Stimulated activated CD8-positive, alpha-beta memory T cell treated with anti-CD3 and anti-CD28 coated beads, Interleukin-15, amount 100 ng/mL, for 1 hour (primary cell): ENCODE measurements at regions not wholly inside any gene's neighbourhood (a gene's known extent, or its start where the extent isn't known, plus 50 kb on each side); places are given as distances from the start of the nearest gene placed in this dataset.
"Not testable (repeated sequence)": the region's sequence is repeated elsewhere in the genome, so short reads cannot be mapped to it uniquely, and the experiment has no call there.

Source experiments
- DNase-seq: peaks from one replicate; pipeline ENCODE4 v3.0.0-alpha.2; 2020; ENCODE audit warnings: low read depth

DNA sequence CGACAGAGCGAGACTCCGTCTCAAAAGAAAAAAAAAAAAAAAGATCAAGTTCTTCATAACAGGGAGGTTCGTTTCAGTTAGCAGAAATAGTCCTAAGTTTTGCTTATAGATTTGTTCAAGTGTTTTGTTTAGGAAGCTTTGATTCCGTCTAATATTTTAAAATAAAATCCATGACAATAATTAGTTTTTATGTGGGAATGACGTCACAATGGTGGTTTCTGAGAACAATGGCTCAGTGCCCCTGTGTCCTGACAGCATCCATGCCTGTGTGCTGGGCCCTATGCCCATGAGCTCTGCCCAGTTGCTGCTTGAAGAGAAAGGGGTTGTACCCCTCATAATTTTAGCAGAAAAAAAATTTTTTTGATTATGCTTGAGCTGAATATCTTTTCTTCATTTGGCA, 134.0 kb downstream of the SST start:
- no peak for DNase-seq

DNA sequence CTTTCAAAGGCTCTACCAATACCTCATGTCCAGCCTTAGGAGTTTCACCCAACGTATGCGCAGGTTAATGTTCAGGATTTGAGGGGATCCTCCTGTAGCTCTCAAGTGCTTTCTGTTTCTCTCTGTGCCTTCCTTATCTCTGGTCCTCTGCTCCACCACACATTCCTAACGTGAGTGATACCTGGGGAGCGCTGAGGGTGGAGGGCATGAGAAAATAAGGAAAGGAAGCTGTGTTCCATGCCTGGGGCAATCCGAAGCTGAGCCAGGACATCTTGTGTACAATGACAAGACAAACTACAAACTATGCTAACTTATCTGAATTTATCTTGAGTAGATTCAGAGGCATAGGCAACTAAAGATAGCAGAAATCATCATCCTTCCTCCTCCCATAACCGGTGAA, 136.4 kb downstream of the SST start:
- DNase-seq = no peak

- DNase-seq = no peak
These were observed 138.4 kb downstream of the SST start for GRCh38 chr3:187531831-187532230.

DNA sequence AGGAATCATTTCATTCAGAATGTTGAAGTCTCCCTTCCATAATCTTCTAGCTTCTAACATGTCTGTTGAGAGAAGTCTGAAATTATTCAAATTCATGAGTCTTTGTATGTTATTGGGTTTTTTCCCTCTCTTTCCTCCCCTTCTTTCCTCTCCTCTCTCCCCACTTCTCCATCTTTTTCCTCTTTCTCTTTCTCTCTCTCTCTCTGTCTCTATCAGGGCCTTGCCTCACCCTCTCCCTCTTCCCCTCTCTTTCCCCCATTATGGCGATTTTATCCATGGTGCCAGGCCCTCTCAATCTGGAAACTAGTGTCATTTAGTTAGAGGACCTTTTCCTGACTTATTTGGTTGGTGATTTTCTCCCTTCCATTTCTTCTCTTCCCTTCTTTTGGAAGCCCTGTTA, 147.3 kb downstream of the SST start:
- DNase-seq = no peak

- no peak for DNase-seq
These were observed 147.9 kb downstream of the SST start for GRCh38 chr3:187522293-187522692.

DNA sequence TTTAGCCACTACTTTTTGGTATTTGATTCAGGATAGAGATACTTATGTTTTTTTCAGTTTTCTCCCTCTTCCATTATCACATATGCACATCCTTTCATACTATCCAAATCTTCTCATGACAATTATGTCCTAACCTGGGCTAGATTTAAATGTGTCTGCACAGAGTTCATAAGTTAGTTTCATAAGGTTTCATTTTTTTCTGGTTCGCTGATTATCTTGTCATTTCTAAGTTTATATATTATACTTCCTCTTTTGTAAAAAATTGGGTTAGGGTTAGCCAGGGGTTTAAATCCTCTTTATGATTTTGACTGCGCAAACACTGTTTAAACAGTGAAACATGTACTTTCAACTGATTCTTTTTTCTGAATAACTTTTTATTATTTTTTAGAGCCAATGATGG, 148.6 kb downstream of the SST start:
- no peak for DNase-seq

GRCh38 chr3:187520027-187520945, 149.9 kb downstream of the SST start:
- no peak for DNase-seq

DNA sequence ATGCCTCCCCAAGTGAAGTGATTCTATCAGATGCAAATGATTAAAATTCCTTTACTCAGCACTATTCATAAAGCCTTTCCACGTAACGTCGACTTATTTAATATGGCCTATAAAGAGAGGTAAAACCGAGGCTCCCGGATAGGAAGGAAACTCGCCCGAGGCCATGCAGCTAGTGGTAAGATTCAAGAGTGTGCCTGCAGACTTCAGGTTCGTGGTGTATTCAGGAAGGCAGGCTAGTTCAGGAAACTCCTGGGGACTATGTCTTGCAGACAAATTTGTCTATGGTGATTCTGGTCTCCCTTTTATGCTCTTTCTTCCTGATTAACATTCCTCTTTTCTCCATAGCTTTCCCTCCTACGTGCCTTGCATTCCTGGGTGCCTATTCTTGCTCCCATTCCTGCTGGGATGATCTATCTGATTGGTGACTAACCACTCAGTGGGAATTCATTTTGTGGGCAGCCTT, 150.7 kb downstream of the SST start:
- DNase-seq = no peak

- DNase-seq = no peak
These were observed 150.4 kb downstream of the RTP4 start for GRCh38 chr3:187518616-187519015.

GRCh38 chr3:187518207-187518606, 150.0 kb downstream of the RTP4 start:
- DNase-seq = no peak

DNA sequence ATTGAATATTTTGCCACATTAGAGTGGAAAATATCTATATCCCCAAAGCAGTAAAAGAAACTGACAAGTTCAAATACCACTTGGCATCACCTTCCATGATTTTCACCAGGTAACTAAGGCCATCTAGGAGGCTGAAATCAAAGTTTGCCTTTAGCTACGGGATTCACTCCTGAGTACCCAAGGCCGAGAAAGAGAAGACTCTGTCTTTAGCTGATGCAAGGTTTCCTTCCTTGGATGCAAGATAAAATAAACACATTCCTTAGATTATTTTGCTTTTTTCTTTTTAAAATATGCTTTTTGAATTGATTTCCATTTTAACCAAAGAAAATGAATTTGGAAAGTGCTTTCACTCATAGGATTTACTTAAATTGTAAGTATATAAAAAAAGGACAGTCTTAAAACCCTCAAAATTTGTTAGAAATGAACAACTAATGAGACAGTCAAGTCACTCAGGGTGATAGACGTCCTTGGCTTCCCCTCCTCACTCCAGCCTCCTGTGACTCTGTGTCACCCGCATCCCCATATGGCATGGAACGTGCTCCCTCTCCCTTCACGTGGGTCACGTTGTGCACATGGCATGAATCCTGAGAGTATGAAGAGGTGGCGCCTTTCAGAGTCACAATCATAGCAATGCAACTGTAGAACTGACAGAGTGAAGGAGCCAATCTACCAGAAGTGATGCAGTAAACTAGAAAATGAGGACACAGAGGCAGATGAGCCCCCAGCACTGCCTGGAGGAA, 148.4 kb downstream of the RTP4 start:
- DNase-seq = no peak

GRCh38 chr3:187507905-187508304, 139.7 kb downstream of the RTP4 start:
- no peak for DNase-seq

DNA sequence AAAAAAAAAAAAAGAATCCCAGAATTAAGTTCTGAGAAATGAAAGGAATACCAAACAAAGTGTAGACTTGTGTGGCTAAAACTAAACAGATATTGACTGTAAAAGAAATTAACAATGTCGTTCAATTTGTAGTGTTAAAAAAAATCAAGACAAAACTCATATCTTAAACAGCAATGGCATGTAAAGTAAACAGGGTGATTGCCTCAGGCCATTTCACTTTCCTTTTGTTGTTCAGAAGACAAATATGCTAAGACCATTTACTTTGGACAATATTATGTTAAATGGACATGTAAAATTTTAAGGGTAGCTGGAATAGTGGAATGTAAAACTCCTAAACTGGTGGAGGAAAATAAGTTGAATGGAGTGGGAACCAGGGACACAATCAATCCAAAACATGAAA, 139.1 kb downstream of the RTP4 start:
- DNase-seq = no peak

DNA sequence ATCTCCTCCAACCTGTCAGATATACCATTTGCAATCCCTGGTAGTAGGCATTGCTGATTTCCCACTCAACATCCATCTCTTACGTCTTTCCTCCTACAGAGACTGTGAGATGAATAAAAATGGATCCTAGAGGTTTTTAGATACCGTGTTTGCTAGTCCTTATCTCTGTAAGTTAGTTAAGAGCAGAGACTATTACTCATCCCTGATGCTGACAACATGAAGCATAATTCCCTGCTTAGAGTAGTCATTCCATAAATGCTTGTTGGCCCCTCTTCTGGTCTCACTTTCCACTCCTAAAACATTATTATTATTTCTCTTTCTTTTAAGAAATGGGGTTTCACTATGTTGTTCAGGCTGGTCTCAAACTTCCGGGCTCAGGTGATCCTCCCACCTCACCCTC, 136.2 kb downstream of the RTP4 start:
- no peak for DNase-seq

DNA sequence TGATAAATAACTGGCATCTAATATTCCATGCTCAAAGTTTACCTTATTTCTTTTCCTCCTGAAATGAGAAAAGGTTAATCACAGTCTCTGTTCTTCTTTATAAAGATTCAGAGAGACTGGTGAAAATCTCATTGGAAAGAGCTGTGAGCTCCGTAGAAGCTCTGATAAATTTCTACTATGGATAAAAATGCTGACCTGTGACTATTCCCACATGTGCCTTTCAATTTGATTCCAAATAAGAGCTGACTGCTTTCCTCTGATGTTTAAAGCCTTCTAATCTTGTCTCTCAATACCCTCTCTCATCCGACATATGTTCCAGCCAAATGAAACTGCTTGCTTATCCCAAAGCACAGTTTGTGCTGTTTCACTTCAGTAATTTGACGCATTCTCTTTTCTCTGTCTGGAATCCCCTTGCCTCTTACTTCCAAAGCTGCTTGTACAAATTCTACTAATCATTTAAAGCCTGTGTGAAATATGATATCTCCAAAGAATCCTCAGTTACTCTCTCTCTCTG, 130.1 kb downstream of the RTP4 start:
- no peak for DNase-seq

DNA sequence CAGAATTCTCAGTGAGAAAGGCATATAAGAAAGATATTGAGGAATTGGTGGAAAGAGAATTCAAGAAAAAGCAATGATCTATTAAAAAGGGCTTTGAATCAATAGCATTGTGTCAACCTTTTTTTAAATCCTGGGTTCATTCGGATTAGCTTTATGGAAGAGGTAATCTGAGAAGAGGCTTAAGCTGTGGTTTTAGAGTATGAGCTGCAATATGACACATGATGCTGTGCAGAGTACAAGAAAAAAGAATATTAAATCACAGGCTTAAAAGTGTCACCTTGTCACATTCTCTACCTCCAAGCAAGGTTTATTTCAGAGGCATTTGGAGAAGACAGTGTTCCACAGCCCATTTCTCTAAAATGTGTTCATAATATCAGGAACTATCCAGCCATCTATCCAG, 128.9 kb downstream of the RTP4 start:
- no peak for DNase-seq

DNA sequence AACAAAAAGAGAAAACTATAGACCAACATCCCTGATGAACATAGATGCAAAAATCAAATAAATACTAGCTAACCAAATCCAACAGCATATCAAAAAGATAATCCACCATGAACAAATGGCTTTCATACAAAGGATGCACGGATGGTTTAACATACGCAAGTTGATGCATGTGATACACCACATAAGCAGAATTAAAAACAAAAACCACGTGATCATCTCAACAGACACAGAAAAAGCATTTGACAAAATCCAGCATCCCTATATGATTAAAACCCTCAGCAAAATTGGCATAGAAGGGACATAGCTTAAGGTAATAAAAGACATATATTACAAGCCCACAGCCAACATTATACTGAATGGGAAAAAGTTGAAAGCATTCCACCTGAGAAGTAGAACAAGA, 125.9 kb downstream of the RTP4 start:
- not testable (repeated sequence) for DNase-seq

DNA sequence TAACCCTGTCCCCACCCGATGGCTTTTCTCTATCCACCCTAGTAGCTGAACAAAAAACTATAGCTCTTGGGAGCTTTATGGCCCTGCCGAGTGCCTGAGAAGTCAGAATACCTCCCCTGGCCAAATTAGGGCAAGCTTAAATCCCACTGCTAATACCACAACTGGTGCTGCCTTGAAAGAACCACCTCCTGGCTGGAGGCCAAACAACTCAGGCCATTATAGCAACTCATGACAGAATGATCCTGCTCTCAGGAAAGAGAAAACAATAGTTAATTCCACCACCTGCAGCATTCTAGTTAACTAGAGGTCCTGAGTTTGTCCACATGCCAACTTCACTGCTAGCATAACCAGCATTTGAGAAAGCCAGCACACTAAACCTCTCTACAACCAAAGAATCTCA, 123.2 kb downstream of the RTP4 start:
- DNase-seq = no peak

DNA sequence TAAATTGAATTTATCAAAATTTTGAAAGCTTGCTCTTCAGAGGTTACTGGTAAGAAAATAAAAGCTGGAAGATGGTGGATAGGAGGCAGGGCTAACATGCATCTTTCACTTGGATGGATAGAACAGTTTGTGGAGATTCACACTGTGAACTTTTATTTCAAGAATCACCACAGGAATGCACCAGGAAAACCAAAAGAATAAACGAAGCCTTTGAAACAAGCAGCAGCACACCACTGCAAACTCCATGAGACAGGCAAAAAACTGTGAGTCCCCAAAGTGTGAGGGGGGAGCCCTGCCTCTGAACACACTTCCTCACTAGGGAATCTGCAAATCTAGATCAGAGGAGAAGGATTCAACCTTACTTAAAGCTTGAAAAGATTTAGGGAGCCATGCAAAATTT, 122.2 kb downstream of the RTP4 start:
- no peak for DNase-seq

- no peak for DNase-seq
These were observed 116.5 kb downstream of the RTP4 start for GRCh38 chr3:187484547-187485295.

GRCh38 chr3:187481426-187481825, 113.2 kb downstream of the RTP4 start:
- no peak for DNase-seq

DNA sequence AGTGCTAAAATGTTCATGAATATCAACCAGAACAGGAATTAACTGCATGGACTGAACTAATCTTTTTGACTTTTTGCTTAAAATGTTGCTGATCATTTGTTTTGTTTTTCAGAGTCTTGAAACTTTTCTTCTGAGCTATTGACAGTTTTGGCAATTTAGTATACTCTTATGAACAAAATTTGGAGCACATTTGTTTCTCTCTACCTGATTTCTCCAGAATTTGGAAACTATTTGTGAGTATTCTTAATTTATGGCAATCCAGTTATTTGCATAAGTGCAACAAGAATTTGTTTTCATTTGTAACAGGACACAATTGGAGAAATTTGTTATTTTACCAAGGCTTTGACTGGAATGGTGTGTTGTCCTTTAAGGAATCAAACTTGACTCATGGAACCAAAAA, 107.4 kb downstream of the RTP4 start:
- not testable (repeated sequence) for DNase-seq
